Fibroblast of lung (primary cell): ENCODE measurements at regions not wholly inside any gene's neighbourhood (a gene's known extent, or its start where the extent isn't known, plus 50 kb on each side); places are given as distances from the start of the nearest gene placed in this dataset.

Experiments used
- DNase-seq, 2 donors: peaks; one replicate each; pipeline versions ENCODE4 v3.0.0 to v3.0.0-alpha.2; 2010; ENCODE audit warnings: low read depth in 2 of 2
- H2AFZ ChIP-seq: 2 replicates; pipeline ENCODE4 v1.5.1; 2012; ENCODE audit warnings: low read length, control low read depth, inconsistent platforms
- H3K27ac ChIP-seq: 2 replicates; pipeline ENCODE4 v1.5.1; 2011; ENCODE audit warnings: low read length, control low read depth; ENCODE audit not compliant: insufficient read depth
- H3K27me3 ChIP-seq: 2 replicates; pipeline ENCODE4 v1.5.1; 2011; ENCODE audit warnings: mild to moderate bottlenecking, low read length; ENCODE audit not compliant: control insufficient read depth, insufficient read depth
- H3K36me3 ChIP-seq: 2 replicates; pipeline ENCODE4 v1.5.1; 2011; ENCODE audit warnings: low read length; ENCODE audit not compliant: control insufficient read depth, insufficient read depth
- H3K4me1 ChIP-seq: 2 replicates; pipeline ENCODE4 v1.5.1; 2011; ENCODE audit warnings: low read length; ENCODE audit not compliant: control insufficient read depth, insufficient read depth; ENCODE audit errors: extremely low read depth
- H3K4me2 ChIP-seq: 2 replicates; pipeline ENCODE4 v1.5.1; 2011; ENCODE audit warnings: low read length, control low read depth; ENCODE audit not compliant: insufficient read depth; ENCODE audit errors: extremely low read depth
- H3K4me3 ChIP-seq, 4 experiments: fragments of 200-600 bp in 1 of 4; sonication (generic) in 1 of 4; replicated peaks in 1 of 4; 2 replicates each; pipeline ENCODE4 v1.5.1; 2011 to 2016; ENCODE audit warnings: low read length in 4 of 4, low read depth in 3 of 4, mild to moderate bottlenecking in 3 of 4, control low read depth in 2 of 4, inconsistent platforms in 1 of 4, mixed read lengths in 1 of 4; ENCODE audit not compliant: insufficient read depth in 1 of 4; ENCODE audit errors: control extremely low read depth in 1 of 4
- H3K79me2 ChIP-seq: 2 replicates; pipeline ENCODE4 v1.5.1; 2012; ENCODE audit warnings: mild to moderate bottlenecking, low read length, inconsistent platforms; ENCODE audit not compliant: control insufficient read depth, insufficient read depth
- H3K9ac ChIP-seq: 2 replicates; pipeline ENCODE4 v1.5.1; 2011; ENCODE audit warnings: mild to moderate bottlenecking, low read length, control low read depth; ENCODE audit not compliant: insufficient read depth
- H3K9me3 ChIP-seq: 2 replicates; pipeline ENCODE4 v1.5.1; 2012; ENCODE audit warnings: low read depth, low read length; ENCODE audit not compliant: control insufficient read depth, insufficient read depth
- H4K20me1 ChIP-seq: 2 replicates; pipeline ENCODE4 v1.5.1; 2011; ENCODE audit warnings: low read length; ENCODE audit not compliant: control insufficient read depth, insufficient read depth; ENCODE audit errors: extremely low read depth
- EZH2 ChIP-seq: IDR thresholded peaks from 2 replicates; pipeline ENCODE4 v1.5.1; 2012; ENCODE audit warnings: low read length, control low read depth, mild to moderate bottlenecking; ENCODE audit errors: missing control alignments
- TF ChIP-seq, protein P1 (sequence below), 2 donors: IDR thresholded peaks in 1 of 2; conservative IDR thresholded peaks in 1 of 2; 1 replicate in 1 of 2; 2 replicates in 1 of 2; pipeline ENCODE4 v1.5.1; 2011 to 2012; ENCODE audit warnings: low read length in 2 of 2, control low read depth in 1 of 2, inconsistent platforms in 1 of 2, low read depth in 1 of 2, mild to moderate bottlenecking in 1 of 2

DNA sequence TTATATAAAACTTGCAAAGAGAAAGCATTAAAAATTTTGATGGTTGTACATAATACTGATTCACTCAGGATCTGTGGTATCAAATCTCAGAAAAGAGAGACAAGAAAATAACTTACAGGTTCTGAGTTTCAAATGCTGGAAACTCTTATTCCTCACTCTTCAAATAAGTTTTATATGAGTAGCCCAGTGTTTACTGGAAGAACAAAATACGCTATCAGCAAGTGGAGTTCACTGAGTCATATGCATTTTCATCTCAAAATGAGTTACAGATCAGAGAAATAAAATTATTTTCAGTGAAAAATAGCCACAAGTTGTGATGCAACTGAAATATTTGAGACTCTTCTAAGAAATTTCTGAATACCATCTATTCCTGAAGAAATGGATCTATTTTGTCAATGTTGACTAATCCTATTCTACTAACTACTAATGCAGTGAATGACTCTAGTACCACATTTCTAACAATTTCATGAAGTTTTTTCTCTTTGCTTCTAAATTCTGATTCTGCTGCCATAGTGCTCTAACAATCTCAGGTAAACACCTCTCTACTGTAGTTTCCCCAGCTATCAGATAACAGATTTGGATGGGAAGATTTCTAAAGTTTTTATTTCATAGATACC, 391.7 kb downstream of the ZEB2 start:
- Histone ChIP-seq H3K4me2 (no peak overlapping the region), H3K36me3 (no peaks in the 10 kb centered on the region), H3K9me3 (no peaks in the 10 kb centered on the region), H2AFZ (no peak overlapping the region), H3K4me1 (peaks cover 8% of the 10 kb centered on the region), H3K27me3 (no peaks in the 10 kb centered on the region), H4K20me1 (no peaks in the 10 kb centered on the region), H3K9ac (no peak overlapping the region), H3K79me2 (no peaks in the 10 kb centered on the region), H3K27ac (no peak overlapping the region), H3K4me3 (no peak overlapping the region)
- no peak for DNase-seq
- TF ChIP-seq EZH2 = no peak
- TF ChIP-seq, protein P1, sequence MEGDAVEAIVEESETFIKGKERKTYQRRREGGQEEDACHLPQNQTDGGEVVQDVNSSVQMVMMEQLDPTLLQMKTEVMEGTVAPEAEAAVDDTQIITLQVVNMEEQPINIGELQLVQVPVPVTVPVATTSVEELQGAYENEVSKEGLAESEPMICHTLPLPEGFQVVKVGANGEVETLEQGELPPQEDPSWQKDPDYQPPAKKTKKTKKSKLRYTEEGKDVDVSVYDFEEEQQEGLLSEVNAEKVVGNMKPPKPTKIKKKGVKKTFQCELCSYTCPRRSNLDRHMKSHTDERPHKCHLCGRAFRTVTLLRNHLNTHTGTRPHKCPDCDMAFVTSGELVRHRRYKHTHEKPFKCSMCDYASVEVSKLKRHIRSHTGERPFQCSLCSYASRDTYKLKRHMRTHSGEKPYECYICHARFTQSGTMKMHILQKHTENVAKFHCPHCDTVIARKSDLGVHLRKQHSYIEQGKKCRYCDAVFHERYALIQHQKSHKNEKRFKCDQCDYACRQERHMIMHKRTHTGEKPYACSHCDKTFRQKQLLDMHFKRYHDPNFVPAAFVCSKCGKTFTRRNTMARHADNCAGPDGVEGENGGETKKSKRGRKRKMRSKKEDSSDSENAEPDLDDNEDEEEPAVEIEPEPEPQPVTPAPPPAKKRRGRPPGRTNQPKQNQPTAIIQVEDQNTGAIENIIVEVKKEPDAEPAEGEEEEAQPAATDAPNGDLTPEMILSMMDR (conservative IDR thresholded peaks at IDR 0.05 in 1 of 2, IDR thresholded peaks at IDR 0.05 in 1 of 2; ENCODE audit: low read depth in 1 of 2, low read length in 2 of 2) = no peak

DNA sequence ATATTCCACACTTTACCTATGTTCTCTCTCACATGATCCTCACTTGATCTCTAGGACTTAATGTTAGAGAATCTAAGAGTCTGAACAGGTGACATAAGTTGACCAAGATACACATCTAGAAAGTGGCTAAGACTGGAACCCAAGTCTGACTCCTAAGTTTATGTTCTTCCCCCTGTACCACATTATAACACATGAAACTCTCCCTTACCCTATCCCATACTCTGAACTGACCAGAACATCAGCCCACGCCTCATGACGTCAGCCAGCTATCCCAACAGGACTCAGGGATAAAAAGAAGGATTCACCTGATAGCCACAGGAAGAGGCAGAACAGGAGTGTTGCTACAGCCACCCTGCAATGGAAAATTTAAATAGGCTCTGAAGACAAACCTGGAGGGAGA, 392.2 kb downstream of the ZEB2 start:
- TF ChIP-seq, protein P1 (conservative IDR thresholded peaks at IDR 0.05 in 1 of 2, IDR thresholded peaks at IDR 0.05 in 1 of 2; ENCODE audit: low read depth in 1 of 2, low read length in 2 of 2) = no peak
- TF ChIP-seq EZH2 = no peak
- H3K27ac ChIP-seq = no peak overlapping the region
- H4K20me1 ChIP-seq = no peaks in the 10 kb centered on the region
- DNase-seq = no peak
- no peaks in the 10 kb centered on the region for H3K36me3 ChIP-seq
- H3K4me2 ChIP-seq = no peak overlapping the region
- H3K9ac ChIP-seq = no peak overlapping the region
- H3K9me3 ChIP-seq = no peaks in the 10 kb centered on the region
- no peaks in the 10 kb centered on the region for H3K79me2 ChIP-seq
- H3K27me3 ChIP-seq = no peaks in the 10 kb centered on the region
- H2AFZ ChIP-seq = no peak overlapping the region
- H3K4me1 ChIP-seq = peaks cover 6% of the 10 kb centered on the region
- no peak overlapping the region for H3K4me3 ChIP-seq

DNA sequence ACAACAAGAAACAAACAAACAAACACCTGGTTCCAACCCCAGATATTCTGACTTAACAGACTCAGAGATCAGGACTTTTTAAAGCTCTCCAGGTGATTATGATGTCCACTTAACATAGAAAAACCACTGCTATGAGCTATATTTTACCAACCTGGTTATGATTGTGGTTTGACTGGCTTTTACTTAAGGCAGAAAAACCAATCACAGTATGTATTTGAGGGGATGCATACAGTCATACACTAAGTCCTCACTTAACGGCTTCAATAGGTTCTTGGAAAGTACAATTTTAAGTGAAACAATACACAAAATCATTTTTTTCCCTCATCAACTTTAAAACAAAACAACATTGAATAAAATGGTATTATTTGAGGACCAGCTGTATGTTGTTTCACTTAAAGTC, 393.6 kb downstream of the ZEB2 start:
- H3K4me1 ChIP-seq = peaks cover 3% of the 10 kb centered on the region
- no peaks in the 10 kb centered on the region for H3K27me3 ChIP-seq
- H3K4me2 ChIP-seq = no peak overlapping the region
- no peak for TF ChIP-seq EZH2
- TF ChIP-seq, protein P1 (conservative IDR thresholded peaks at IDR 0.05 in 1 of 2, IDR thresholded peaks at IDR 0.05 in 1 of 2; ENCODE audit: low read depth in 1 of 2, low read length in 2 of 2) = no peak
- H3K4me3 ChIP-seq = no peak overlapping the region
- H3K79me2 ChIP-seq = no peaks in the 10 kb centered on the region
- no peak for DNase-seq
- no peaks in the 10 kb centered on the region for H3K9me3 ChIP-seq
- no peak overlapping the region for H3K27ac ChIP-seq
- no peak overlapping the region for H2AFZ ChIP-seq
- H3K36me3 ChIP-seq = no peaks in the 10 kb centered on the region
- H3K9ac ChIP-seq = no peak overlapping the region
- H4K20me1 ChIP-seq = no peaks in the 10 kb centered on the region
